ENCODE measurements at regions not wholly inside any gene's neighbourhood (a gene's known extent, or its start where the extent isn't known, plus 50 kb on each side); places are given as distances from the start of the nearest gene placed in this dataset.
"Not testable (repeated sequence)": the region's sequence is repeated elsewhere in the genome, so short reads cannot be mapped to it uniquely, and the experiment has no call there.

DNA sequence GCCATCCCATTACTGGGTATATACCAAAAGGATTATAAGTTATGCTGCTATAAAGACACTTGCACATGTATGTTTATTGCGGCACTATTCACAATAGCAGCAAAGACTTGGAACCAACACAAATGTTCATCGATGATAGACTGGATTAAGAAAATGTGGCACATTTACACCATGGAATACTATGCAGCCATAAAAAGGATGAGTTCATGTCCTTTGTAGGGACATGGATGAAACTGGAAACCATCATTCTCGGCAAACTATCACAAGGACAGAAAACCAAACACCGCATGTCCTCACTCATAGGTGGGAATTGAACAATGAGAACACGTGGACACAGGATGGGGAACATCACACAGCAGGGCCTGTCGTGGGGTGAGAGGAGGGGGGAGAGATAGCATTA, 1057.6 kb downstream of the REEP3 start:
- TF ChIP-seq, protein P1, sequence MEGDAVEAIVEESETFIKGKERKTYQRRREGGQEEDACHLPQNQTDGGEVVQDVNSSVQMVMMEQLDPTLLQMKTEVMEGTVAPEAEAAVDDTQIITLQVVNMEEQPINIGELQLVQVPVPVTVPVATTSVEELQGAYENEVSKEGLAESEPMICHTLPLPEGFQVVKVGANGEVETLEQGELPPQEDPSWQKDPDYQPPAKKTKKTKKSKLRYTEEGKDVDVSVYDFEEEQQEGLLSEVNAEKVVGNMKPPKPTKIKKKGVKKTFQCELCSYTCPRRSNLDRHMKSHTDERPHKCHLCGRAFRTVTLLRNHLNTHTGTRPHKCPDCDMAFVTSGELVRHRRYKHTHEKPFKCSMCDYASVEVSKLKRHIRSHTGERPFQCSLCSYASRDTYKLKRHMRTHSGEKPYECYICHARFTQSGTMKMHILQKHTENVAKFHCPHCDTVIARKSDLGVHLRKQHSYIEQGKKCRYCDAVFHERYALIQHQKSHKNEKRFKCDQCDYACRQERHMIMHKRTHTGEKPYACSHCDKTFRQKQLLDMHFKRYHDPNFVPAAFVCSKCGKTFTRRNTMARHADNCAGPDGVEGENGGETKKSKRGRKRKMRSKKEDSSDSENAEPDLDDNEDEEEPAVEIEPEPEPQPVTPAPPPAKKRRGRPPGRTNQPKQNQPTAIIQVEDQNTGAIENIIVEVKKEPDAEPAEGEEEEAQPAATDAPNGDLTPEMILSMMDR (IDR thresholded peaks at IDR 0.05), result not testable (repeated sequence)
- not testable (repeated sequence) for TF ChIP-seq POLR2A (IDR thresholded peaks at IDR 0.05)

Data from Peyer's patch (tissue), 4 donors.